Upper lobe of left lung (tissue), 6 donors: ENCODE measurements at regions not wholly inside any gene's neighbourhood (a gene's known extent, or its start where the extent isn't known, plus 50 kb on each side); places are given as distances from the start of the nearest gene placed in this dataset.

Experiments
- ATAC-seq, 2 donors: fragments of 200-7000 bp; cut with Tn5 transposase; one replicate each; pipeline ENCODE4 v1.9.1; 2022; ENCODE audit warnings: mild to moderate bottlenecking in 2 of 2, moderate library complexity in 2 of 2; ENCODE audit not compliant: low FRiP score in 2 of 2
- DNase-seq, 2 donors: peaks; one replicate each; pipeline ENCODE4 v3.0.0-alpha.2; 2019 to 2020
- H3K27ac ChIP-seq, 4 donors: fragments of 200-600 bp; sonication (generic); one replicate each; pipeline ENCODE4 v1.5.1; 2016 to 2019
- H3K27me3 ChIP-seq, 4 donors: fragments of 200-600 bp; sonication (generic); one replicate each; pipeline ENCODE4 v1.5.1; 2017 to 2019
- H3K36me3 ChIP-seq, 4 donors: fragments of 200-600 bp; sonication (generic); one replicate each; pipeline ENCODE4 v1.5.1; 2016 to 2019
- H3K4me1 ChIP-seq, 4 donors: fragments of 200-600 bp; sonication (generic); one replicate each; pipeline ENCODE4 v1.5.1; 2018 to 2019
- H3K4me3 ChIP-seq, 4 donors: fragments of 200-600 bp; sonication (generic); one replicate each; pipeline ENCODE4 v1.5.1; 2017 to 2019; ENCODE audit warnings: mild to moderate bottlenecking in 2 of 4, moderate library complexity in 1 of 4
- H3K9me3 ChIP-seq, 4 donors: fragments of 200-600 bp; sonication (generic); one replicate each; pipeline ENCODE4 v1.5.1; 2018 to 2019
- CTCF ChIP-seq, 6 experiments: fragments of 450-650 bp in 4 of 6; fragments of 200-600 bp in 2 of 6; sonication (generic) in 2 of 6; IDR thresholded peaks; one replicate each; pipeline ENCODE4 v1.5.1; 2016 to 2019; ENCODE audit warnings: antibody characterized with exemption in 6 of 6
- EP300 ChIP-seq, 4 donors: sonication (generic); formaldehyde crosslinking; IDR thresholded peaks; one replicate each; pipeline ENCODE4 v1.5.1; 2017; ENCODE audit warnings: antibody characterized with exemption in 4 of 4, control low read depth in 2 of 4
- POLR2A ChIP-seq, 4 donors: fragments of 450-650 bp; IDR thresholded peaks; one replicate each; pipeline ENCODE4 v1.5.1; 2016 to 2017; ENCODE audit warnings: antibody characterized with exemption in 4 of 4, mild to moderate bottlenecking in 2 of 4
- POLR2AphosphoS5 ChIP-seq, 2 donors: sonication (generic); formaldehyde crosslinking; IDR thresholded peaks; one replicate each; pipeline ENCODE4 v1.5.1; 2017; ENCODE audit warnings: antibody characterized with exemption in 2 of 2
- WGBS, 2 donors: methylation state at CpG; one replicate each; pipeline ENCODE4 v1.1.5; 2017 to 2018; 5-methylcytosine and 5-hydroxymethylcytosine counted together
- donor health status: DM: no; HTN: no; CAD: no; lungs with moderate emphysema.
- donor health status: DM: no; HTN: yes; CAD: no; lungs with severe emphysema.

DNA sequence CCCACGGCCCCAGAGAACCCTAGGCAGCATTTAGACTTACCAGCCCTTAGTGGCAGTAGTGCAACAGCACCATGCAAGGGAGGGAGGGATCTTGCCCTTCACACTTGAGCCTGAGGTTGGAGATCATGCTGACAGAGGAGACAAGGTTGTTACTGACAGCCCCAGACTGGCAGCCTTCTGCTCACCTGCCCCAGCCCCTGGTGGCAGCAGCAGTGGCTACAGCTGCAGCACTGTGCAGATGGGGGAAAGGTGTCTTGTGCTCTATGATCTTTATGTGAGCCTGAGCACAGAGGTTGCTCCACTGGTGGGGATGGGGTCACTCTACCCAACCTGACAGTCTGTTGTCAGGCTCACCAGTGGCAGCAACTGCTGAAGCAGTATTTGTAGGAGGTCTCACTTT is 501.2 kb upstream of the LRRTM4 start:
- WGBS, 2 donors: 62 to 67% methylated on average over 1 of the region's 1 CpG
- H3K27ac ChIP-seq: no peak overlapping the region
- no peak for TF ChIP-seq POLR2A (IDR thresholded peaks at IDR 0.05)
- TF ChIP-seq CTCF (IDR thresholded peaks at IDR 0.05): no peak
- H3K4me1 ChIP-seq: no peaks in the 10 kb centered on the region
- H3K36me3 ChIP-seq: no peaks in the 10 kb centered on the region
- no peak for ATAC-seq
- no peak overlapping the region for H3K4me3 ChIP-seq
- peaks cover 0 to 3% (median 0%) of the 10 kb centered on the region in 4 donors for H3K9me3 ChIP-seq
- DNase-seq: peak in 1 of 2 donors; percentile 6
- H3K27me3 ChIP-seq: no peaks in the 10 kb centered on the region

GRCh38 chr2:78024996-78025395 is 502.8 kb upstream of the LRRTM4 start:
- TF ChIP-seq EP300 (IDR thresholded peaks at IDR 0.05) (no peak), POLR2A (IDR thresholded peaks at IDR 0.05) (no peak), POLR2AphosphoS5 (IDR thresholded peaks at IDR 0.05) (no peak), CTCF (IDR thresholded peaks at IDR 0.05) (no peak)
- 76 to 83% methylated on average over 2 of the region's 2 CpGs for WGBS, 2 donors
- H3K27me3 ChIP-seq: no peaks in the 10 kb centered on the region

GRCh38 chr2:78029392-78029995 is 507.3 kb upstream of the LRRTM4 start:
- Histone ChIP-seq H3K4me1 (no peaks in the 10 kb centered on the region), H3K27me3 (no peaks in the 10 kb centered on the region), H3K4me3 (no peak overlapping the region), H3K36me3 (no peaks in the 10 kb centered on the region), H3K27ac (no peak overlapping the region), H3K9me3 (peaks cover 5 to 15% (median 12%) of the 10 kb centered on the region in 4 donors)
- WGBS, 2 donors: 56 to 84% methylated on average over 4 of the region's 4 CpGs
- ATAC-seq (no peak), DNase-seq (no peak)
- TF ChIP-seq EP300 (IDR thresholded peaks at IDR 0.05) (no peak), POLR2AphosphoS5 (IDR thresholded peaks at IDR 0.05) (no peak), POLR2A (IDR thresholded peaks at IDR 0.05) (no peak), CTCF (IDR thresholded peaks at IDR 0.05) (no peak)

More at GRCh38 chr2:78024996-78025395, 502.8 kb upstream of the LRRTM4 start:
- no peaks in the 10 kb centered on the region for H3K4me1 ChIP-seq
- H3K4me3 ChIP-seq: no peak overlapping the region
- no peaks in the 10 kb centered on the region for H3K36me3 ChIP-seq
- DNase-seq (no peak), ATAC-seq (no peak)
- H3K9me3 ChIP-seq: peaks cover 5 to 15% (median 11%) of the 10 kb centered on the region in 4 donors
- H3K27ac ChIP-seq: no peak overlapping the region

- no peak overlapping the region for H3K27ac ChIP-seq
- DNase-seq: no peak
- no peaks in the 10 kb centered on the region for H3K36me3 ChIP-seq
- no peak for TF ChIP-seq POLR2AphosphoS5 (IDR thresholded peaks at IDR 0.05)
- TF ChIP-seq CTCF (IDR thresholded peaks at IDR 0.05): no peak
- TF ChIP-seq POLR2A (IDR thresholded peaks at IDR 0.05): no peak
- TF ChIP-seq EP300 (IDR thresholded peaks at IDR 0.05): no peak
- ATAC-seq: no peak
- H3K27me3 ChIP-seq: no peaks in the 10 kb centered on the region
- 49 to 51% methylated on average over 3 of the region's 3 CpGs for WGBS, 2 donors
- H3K9me3 ChIP-seq: peaks cover under 1 to 6% (median 2%) of the 10 kb centered on the region in 4 donors
- no peaks in the 10 kb centered on the region for H3K4me1 ChIP-seq
- H3K4me3 ChIP-seq: no peak overlapping the region
Measured at GRCh38 chr2:78034706-78035105, 512.5 kb upstream of the LRRTM4 start.

GRCh38 chr2:78035804-78036203 is 513.6 kb upstream of the LRRTM4 start:
- WGBS, 2 donors: 55 to 74% methylated on average over 2 of the region's 2 CpGs
- no peak overlapping the region for H3K4me3 ChIP-seq
- TF ChIP-seq CTCF (IDR thresholded peaks at IDR 0.05) (no peak), POLR2AphosphoS5 (IDR thresholded peaks at IDR 0.05) (no peak), POLR2A (IDR thresholded peaks at IDR 0.05) (no peak), EP300 (IDR thresholded peaks at IDR 0.05) (no peak)

More at GRCh38 chr2:78035804-78036203, 513.6 kb upstream of the LRRTM4 start:
- no peaks in the 10 kb centered on the region for H3K36me3 ChIP-seq
- H3K9me3 ChIP-seq: no peaks in the 10 kb centered on the region
- H3K4me1 ChIP-seq: no peaks in the 10 kb centered on the region
- no peak overlapping the region for H3K27ac ChIP-seq
- no peak for DNase-seq
- no peaks in the 10 kb centered on the region for H3K27me3 ChIP-seq
- ATAC-seq: no peak
